EH (cell line): ENCODE measurements at regions not wholly inside any gene's neighbourhood (a gene's known extent, or its start where the extent isn't known, plus 50 kb on each side); places are given as distances from the start of the nearest gene placed in this dataset.
"Not testable (repeated sequence)": the region's sequence is repeated elsewhere in the genome, so short reads cannot be mapped to it uniquely, and the experiment has no call there.

ENCODE experiments used
- DNase-seq: peaks from one replicate; pipeline ENCODE4 v3.0.0-alpha.2; 2015; ENCODE audit warnings: low read depth

GRCh38 chr5:174446446-174446845, 277.9 kb upstream of the MSX2 start:
- peak; percentile 8 for DNase-seq

GRCh38 chr5:174446988-174447387, 277.4 kb upstream of the MSX2 start:
- DNase-seq, result peak; percentile 26

GRCh38 chr5:174448041-174448440, 276.3 kb upstream of the MSX2 start:
- no peak for DNase-seq

- DNase-seq, result peak; percentile 14
Observed at GRCh38 chr5:174448662-174449061, 275.7 kb upstream of the MSX2 start.

GRCh38 chr5:174453690-174454089, 270.7 kb upstream of the MSX2 start:
- no peak for DNase-seq

DNA sequence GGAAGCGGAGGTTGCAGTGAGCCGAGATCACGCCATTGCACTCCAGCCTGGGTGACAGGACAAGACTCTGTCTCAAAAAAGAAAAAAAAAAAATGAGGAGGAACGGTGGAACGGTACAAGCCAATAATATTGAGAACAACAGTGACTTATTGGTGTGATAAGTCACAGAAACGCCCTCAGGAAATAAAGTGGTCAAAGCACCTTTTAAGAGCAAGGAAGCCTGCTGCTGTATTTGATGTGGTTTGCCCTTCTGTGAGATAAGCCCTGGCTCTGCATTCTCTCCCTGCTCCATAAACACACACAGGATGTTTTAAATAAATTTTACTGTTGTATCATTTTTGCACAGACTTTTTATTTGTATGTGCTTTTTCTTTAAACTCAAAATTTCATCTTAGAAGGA, 269.9 kb upstream of the MSX2 start:
- no peak for DNase-seq

DNA sequence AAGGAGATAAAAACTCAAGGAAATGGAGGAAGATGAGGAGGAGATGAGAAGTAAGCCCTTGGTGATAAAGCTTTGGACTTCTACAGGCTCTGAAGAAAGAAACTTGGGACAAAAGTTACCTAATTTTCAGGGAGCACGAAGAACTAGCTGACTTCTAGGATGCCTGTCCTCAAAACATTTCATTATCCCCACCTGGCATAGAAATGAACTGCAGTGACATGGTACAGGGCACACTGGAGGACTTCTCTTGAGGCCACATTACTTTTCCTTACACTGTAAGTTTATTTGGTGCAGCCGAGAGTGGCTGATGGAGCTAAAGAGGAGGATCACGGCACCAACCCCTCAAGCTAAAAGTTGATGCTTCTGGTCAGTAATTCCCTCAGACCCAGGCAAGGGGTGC, 269.5 kb upstream of the MSX2 start:
- no peak for DNase-seq

DNA sequence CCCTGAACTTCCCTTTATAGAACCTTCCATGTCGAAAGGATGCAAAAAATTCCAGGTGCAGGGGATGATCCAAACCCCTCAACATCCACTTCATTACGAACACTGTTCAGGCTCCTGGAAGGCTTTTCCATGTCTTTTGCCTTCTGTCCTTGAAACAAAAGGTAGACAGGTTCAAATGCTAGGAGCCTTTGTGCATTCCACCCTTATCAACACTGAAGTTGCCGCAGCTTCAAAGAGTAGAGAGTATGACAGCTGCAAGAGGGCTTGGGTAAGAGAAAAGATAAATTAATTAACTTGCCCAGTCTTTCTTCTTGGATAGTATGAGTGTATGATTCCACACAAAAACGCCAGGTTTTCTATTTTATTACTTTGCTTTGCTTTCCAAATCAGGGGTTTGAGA, 269.1 kb upstream of the MSX2 start:
- no peak for DNase-seq

- DNase-seq, result no peak
Observed at GRCh38 chr5:174457141-174457678, 267.2 kb upstream of the MSX2 start.

DNA sequence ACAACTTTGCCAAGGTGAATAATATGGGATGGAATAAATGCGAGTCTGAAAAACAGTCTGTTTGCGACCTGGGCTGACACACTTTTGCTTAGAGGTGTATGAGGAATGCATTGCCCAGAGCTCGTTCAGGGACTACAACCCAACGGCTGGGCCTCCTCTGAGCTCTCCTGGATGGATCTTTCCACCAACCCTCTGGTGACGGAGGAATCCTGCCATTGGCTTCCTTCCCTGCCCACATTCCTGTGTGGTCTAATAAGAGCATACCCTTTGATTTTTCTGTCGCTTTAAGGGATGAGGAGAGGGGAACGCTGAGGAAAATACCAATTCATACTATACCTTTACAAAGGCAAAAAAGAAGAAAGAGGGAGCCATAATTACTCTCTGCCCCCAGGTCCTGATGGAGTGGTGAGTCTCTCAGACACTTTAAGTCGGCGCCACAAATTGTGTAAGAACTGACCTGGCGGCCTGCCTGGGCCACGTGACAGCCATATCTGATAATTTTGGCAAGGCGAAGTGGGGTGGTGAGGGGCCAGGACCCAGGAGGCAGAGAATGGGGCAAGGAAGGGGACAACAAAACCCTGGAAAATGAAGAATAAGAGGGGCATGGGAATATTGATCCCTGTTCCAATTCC, 265.2 kb upstream of the MSX2 start:
- no peak for DNase-seq

GRCh38 chr5:174459832-174460448, 264.4 kb upstream of the MSX2 start:
- DNase-seq, result peak; percentile 3

GRCh38 chr5:174462129-174462528, 262.3 kb upstream of the MSX2 start:
- DNase-seq, result no peak

GRCh38 chr5:174464504-174465165, 259.7 kb upstream of the MSX2 start:
- DNase-seq, result peak; percentile 2

GRCh38 chr5:174471528-174471927, 252.9 kb upstream of the MSX2 start:
- DNase-seq, result not testable (repeated sequence)

DNA sequence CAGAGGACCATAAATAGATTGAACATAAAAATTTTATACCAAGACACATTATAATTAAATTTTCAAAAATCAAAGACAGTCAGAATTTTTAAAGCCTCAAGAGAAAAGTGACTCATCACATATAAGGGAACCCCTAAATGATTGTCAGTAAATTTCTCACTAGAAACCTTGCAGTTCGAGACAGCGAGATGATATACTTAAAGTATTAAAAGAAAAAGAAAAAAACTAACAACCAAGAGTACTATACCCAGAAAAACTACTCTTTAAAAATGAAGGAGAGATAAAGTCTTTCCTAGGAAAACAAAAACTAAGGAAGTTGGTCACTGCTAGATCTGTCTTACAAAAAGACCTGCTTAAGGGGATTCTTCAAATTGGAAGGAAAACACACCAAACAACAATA, 251.4 kb upstream of the MSX2 start:
- no peak for DNase-seq

DNA sequence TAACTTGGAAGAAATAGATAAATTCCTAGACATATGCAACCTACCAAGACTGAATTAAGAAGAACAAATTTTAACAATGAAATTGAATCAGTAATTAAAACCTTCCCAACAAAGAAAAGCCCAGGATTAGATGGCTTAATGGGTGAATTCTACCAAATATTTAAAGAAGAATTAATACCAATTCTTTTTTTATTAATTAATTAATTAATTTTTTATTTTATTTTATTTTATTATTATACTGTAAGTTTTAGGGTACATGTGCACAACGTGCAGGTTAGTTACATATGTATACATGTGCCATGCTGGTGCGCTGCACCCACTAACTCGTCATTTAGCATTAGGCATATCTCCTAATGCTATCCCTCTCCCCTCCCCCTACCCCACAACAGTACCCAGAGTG, 248.4 kb upstream of the MSX2 start:
- not testable (repeated sequence) for DNase-seq

DNA sequence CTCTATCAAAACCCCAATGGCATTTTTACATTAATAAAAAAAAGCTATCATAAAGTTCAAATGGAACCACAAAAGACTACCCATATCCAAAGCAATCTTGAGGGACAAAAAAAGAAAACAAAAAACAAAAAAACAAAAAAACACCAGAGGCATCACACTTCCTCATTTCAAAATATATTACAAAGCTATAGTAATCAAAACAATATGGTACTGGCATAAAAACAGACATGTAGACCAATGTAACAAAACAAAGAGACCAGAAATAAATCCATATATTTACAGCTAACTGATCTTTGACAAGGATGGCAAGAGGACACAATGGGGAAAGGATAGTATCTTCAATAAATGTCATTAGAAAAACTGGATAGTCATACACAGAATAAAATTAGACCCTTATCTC, 245.1 kb upstream of the MSX2 start:
- no peak for DNase-seq

DNA sequence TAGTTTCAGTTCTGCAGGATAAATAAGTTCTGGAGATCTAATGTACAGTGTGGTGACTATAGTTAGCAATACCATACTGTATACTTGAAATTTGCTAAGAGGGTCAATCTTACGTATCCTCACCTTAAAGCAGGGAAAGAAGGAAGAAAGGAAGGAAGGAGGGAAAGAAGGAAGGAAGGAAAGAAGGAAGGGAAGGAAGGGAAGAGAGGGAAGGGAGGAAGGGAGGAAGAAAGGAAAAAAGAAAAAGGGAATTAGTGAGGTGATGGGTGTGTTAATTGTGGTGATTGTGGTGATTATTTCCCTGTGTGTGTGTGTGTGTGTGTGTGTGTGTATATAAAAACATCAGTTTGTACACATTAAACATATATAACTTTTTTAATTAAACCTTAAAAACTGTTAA, 242.6 kb upstream of the MSX2 start:
- DNase-seq, result no peak

GRCh38 chr5:174482607-174483024, 241.8 kb upstream of the MSX2 start:
- DNase-seq, result no peak

DNA sequence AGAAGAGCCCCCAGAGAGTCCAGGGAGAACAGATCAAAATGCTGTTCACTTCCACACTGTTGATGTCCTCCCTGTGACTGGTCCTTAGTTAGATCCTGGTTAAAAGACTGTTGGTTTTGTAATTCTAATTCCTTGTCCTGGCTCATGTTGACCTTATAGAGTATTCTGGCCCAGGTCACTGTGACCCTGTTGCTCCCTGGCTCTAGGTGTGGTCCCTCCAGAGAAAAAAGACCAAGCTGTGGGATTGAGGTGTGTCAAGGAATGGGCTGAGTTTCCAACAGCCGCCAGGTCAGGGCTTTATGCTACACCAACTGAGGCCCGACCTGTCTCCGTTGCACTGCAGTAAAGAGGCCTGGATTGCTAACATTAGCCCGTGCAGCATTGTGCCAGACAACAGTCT, 241.0 kb upstream of the MSX2 start:
- no peak for DNase-seq

- no peak for DNase-seq
Observed at GRCh38 chr5:174489215-174489614, 235.2 kb upstream of the MSX2 start.

GRCh38 chr5:174489920-174490597, 234.3 kb upstream of the MSX2 start:
- no peak for DNase-seq

- DNase-seq, result no peak
Observed at GRCh38 chr5:174490728-174491127, 233.7 kb upstream of the MSX2 start.
